WTC11 (cell line): ENCODE measurements at regions not wholly inside any gene's neighbourhood (a gene's known extent, or its start where the extent isn't known, plus 50 kb on each side); places are given as distances from the start of the nearest gene placed in this dataset.
A peak's percentile ranks its signal among the peaks of the same experiment; 100 is the strongest.

Experiments
- ATAC-seq: fragments of 200-7000 bp; cut with Tn5 transposase; 2 replicates; pipeline ENCODE4 v1.10.0; 2021; ENCODE audit warnings: mild to moderate bottlenecking, moderate library complexity
- CTCF ChIA-PET: fragments of 300-600 bp; sonication (Branson Sonifier 250); formaldehyde crosslinking; loops from one replicate; lab custom pipeline; 2021; ENCODE audit warnings: antibody characterized with exemption; lab: Charles Lee
- POLR2A ChIA-PET: fragments of 350-600 bp; sonication (Branson Sonifier 250); formaldehyde crosslinking; loops from one replicate; lab custom pipeline; 2021; ENCODE audit warnings: antibody characterized with exemption; lab: Charles Lee
- DNase-seq: peaks from one replicate; pipeline ENCODE4 v3.0.0; 2021; ENCODE audit warnings: low spot score
- H3K27ac Mint-ChIP-seq: 2 replicates; pipeline ENCODE4 v1.8.0; 2021; ENCODE audit warnings: mixed read lengths
- H3K27me3 Mint-ChIP-seq: 2 replicates; pipeline ENCODE4 v1.8.0; 2021; ENCODE audit warnings: low read depth, mild to moderate bottlenecking, moderate library complexity, mixed read lengths
- H3K36me3 Mint-ChIP-seq: 2 replicates; pipeline ENCODE4 v1.8.0; 2021; ENCODE audit warnings: mixed read lengths
- H3K4me1 Mint-ChIP-seq: 2 replicates; pipeline ENCODE4 v1.8.0; 2022; ENCODE audit warnings: mixed read lengths
- H3K4me3 Mint-ChIP-seq: 2 replicates; pipeline ENCODE4 v1.8.0; 2021; ENCODE audit warnings: mild to moderate bottlenecking, moderate library complexity, mixed read lengths
- H3K9me3 Mint-ChIP-seq: 2 replicates; pipeline ENCODE4 v1.8.0; 2021; ENCODE audit warnings: mixed read lengths
- CREM ChIP-seq: sonication (generic); formaldehyde crosslinking; IDR thresholded peaks from 2 replicates; pipeline ENCODE4 v1.8.1; 2022; ENCODE audit warnings: mild to moderate bottlenecking, missing genetic modification reagents, moderate library complexity
- CTCF ChIP-seq: fragments of 200-600 bp; IDR thresholded peaks from 2 replicates; pipeline ENCODE4 v1.8.0; 2022; ENCODE audit warnings: antibody characterized with exemption
- ESRRA ChIP-seq: sonication (generic); formaldehyde crosslinking; IDR thresholded peaks from 2 replicates; pipeline ENCODE4 v1.8.1; 2022; ENCODE audit warnings: mild to moderate bottlenecking, missing genetic modification reagents, borderline replicate concordance
- ETV6 ChIP-seq: sonication (generic); formaldehyde crosslinking; IDR thresholded peaks from 2 replicates; pipeline ENCODE4 v1.8.1; 2022; ENCODE audit warnings: mild to moderate bottlenecking, missing genetic modification reagents
- FOXK1 ChIP-seq: sonication (generic); formaldehyde crosslinking; IDR thresholded peaks from 2 replicates; pipeline ENCODE4 v1.8.0; 2022; ENCODE audit warnings: mild to moderate bottlenecking, moderate library complexity, missing genetic modification reagents
- KAT7 ChIP-seq: sonication (generic); formaldehyde crosslinking; IDR thresholded peaks from 2 replicates; pipeline ENCODE4 v1.8.1; 2023; ENCODE audit warnings: missing genetic modification reagents, mild to moderate bottlenecking, borderline replicate concordance
- MAX ChIP-seq: sonication (generic); formaldehyde crosslinking; IDR thresholded peaks from 2 replicates; pipeline ENCODE4 v1.8.0; 2022; ENCODE audit warnings: mild to moderate bottlenecking, missing genetic modification reagents
- NFE2L1 ChIP-seq: sonication (generic); formaldehyde crosslinking; IDR thresholded peaks from 2 replicates; pipeline ENCODE4 v1.8.1; 2023; ENCODE audit warnings: missing genetic modification reagents
- SMAD3 ChIP-seq: sonication (generic); formaldehyde crosslinking; IDR thresholded peaks from 2 replicates; pipeline ENCODE4 v1.8.0; 2022; ENCODE audit warnings: missing genetic modification reagents, mild to moderate bottlenecking, borderline replicate concordance
- TEAD1 ChIP-seq: sonication (generic); formaldehyde crosslinking; IDR thresholded peaks from 2 replicates; pipeline ENCODE4 v1.8.0; 2022; ENCODE audit warnings: mild to moderate bottlenecking, missing genetic modification reagents
- TEAD4 ChIP-seq: sonication (generic); formaldehyde crosslinking; IDR thresholded peaks from 2 replicates; pipeline ENCODE4 v1.8.0; 2022; ENCODE audit warnings: mild to moderate bottlenecking, missing genetic modification reagents
- TP53 ChIP-seq: sonication (generic); formaldehyde crosslinking; IDR thresholded peaks from 2 replicates; pipeline ENCODE4 v1.8.1; 2023; ENCODE audit warnings: mild to moderate bottlenecking, missing genetic modification reagents
- ZMAT4 ChIP-seq: fragments of 250-450 bp; sonication (Bioruptor Pico); IDR thresholded peaks from 2 replicates; pipeline ENCODE4 v1.9.0; 2021; ENCODE audit warnings: mild to moderate bottlenecking
- ZNF138 ChIP-seq: sonication (generic); formaldehyde crosslinking; conservative IDR thresholded peaks from 2 replicates; pipeline ENCODE4 v1.8.1; 2022; ENCODE audit warnings: mild to moderate bottlenecking, moderate library complexity, missing genetic modification reagents
- TF ChIP-seq, protein P1 (sequence below): sonication (generic); formaldehyde crosslinking; IDR thresholded peaks from 2 replicates; pipeline ENCODE4 v1.8.0; 2023; ENCODE audit warnings: mild to moderate bottlenecking, missing genetic modification reagents
- TF ChIP-seq, protein P2 (sequence below): sonication (generic); formaldehyde crosslinking; IDR thresholded peaks from 2 replicates; pipeline ENCODE4 v1.8.0; 2022; ENCODE audit warnings: mild to moderate bottlenecking, missing genetic modification reagents
- TF ChIP-seq, protein P3 (sequence below): sonication (generic); formaldehyde crosslinking; IDR thresholded peaks from 2 replicates; pipeline ENCODE4 v1.8.0; 2022; ENCODE audit warnings: mild to moderate bottlenecking, missing genetic modification reagents
- TF ChIP-seq, protein P4 (sequence below): sonication (generic); formaldehyde crosslinking; IDR thresholded peaks from 2 replicates; pipeline ENCODE4 v1.8.1; 2023; ENCODE audit warnings: mild to moderate bottlenecking, moderate library complexity, missing genetic modification reagents
- TF ChIP-seq, protein P5 (sequence below): sonication (generic); formaldehyde crosslinking; IDR thresholded peaks from 2 replicates; pipeline ENCODE4 v1.8.1; 2023; ENCODE audit warnings: mild to moderate bottlenecking, missing genetic modification reagents, moderate library complexity
- TF ChIP-seq, protein P6 (sequence below): sonication (generic); formaldehyde crosslinking; conservative IDR thresholded peaks from 2 replicates; pipeline ENCODE4 v1.8.1; 2023; ENCODE audit warnings: mild to moderate bottlenecking, low read depth, missing genetic modification reagents, moderate library complexity

- Mint-ChIP-seq H3K9me3 (peaks cover 3% of the 10 kb centered on the region; the same call in 1 of the 2 replicates), H3K27me3 (peaks cover 79% of the 10 kb centered on the region), H3K27ac (no peak overlapping the region), H3K36me3 (no peaks in the 10 kb centered on the region), H3K4me3 (peak overlapping the region; percentile 65), H3K4me1 (peaks cover 29% of the 10 kb centered on the region)
- POLR2A ChIA-PET, result no interaction called here
- CTCF ChIA-PET, result interaction anchor here (0.7 to 6.2 kb wide), 14 partner anchors 15 to 636 kb away, joined by 3 to 91 read pairs (median 3); no protein-coding TSS in a partner anchor
- DNase-seq (peak; percentile 94), ATAC-seq (peak; percentile 87)
- TF ChIP-seq SMAD3 (CRISPR knock-in tag) (peak; percentile 87; the same call in 1 of the 2 replicates), TEAD1 (CRISPR knock-in tag) (peak; percentile 82; the same call in 1 of the 2 replicates), NFE2L1 (CRISPR knock-in tag) (peak; percentile 34; the same call in 1 of the 2 replicates), TP53 (CRISPR knock-in tag) (peak; percentile 80; the same call in 1 of the 2 replicates), ETV6 (CRISPR knock-in tag) (peak; percentile 56; the same call in 1 of the 2 replicates), FOXK1 (CRISPR knock-in tag) (peak; percentile 63; the same call in 1 of the 2 replicates), ESRRA (CRISPR knock-in tag) (peak; percentile 53; the same call in 1 of the 2 replicates), TEAD4 (CRISPR knock-in tag) (peak; percentile 68), CREM (CRISPR knock-in tag) (no peak), CTCF (peak; percentile 91), ZNF138 (CRISPR knock-in tag) (peak; percentile 64; the same call in 1 of the 2 replicates), ZMAT4 (CRISPR knock-in tag) (no peak), KAT7 (0 out of 2 replicates have a peak, but pooled peaks have one; percentile 83), MAX (CRISPR knock-in tag) (peak; percentile 98)
- TF ChIP-seq, protein P1, sequence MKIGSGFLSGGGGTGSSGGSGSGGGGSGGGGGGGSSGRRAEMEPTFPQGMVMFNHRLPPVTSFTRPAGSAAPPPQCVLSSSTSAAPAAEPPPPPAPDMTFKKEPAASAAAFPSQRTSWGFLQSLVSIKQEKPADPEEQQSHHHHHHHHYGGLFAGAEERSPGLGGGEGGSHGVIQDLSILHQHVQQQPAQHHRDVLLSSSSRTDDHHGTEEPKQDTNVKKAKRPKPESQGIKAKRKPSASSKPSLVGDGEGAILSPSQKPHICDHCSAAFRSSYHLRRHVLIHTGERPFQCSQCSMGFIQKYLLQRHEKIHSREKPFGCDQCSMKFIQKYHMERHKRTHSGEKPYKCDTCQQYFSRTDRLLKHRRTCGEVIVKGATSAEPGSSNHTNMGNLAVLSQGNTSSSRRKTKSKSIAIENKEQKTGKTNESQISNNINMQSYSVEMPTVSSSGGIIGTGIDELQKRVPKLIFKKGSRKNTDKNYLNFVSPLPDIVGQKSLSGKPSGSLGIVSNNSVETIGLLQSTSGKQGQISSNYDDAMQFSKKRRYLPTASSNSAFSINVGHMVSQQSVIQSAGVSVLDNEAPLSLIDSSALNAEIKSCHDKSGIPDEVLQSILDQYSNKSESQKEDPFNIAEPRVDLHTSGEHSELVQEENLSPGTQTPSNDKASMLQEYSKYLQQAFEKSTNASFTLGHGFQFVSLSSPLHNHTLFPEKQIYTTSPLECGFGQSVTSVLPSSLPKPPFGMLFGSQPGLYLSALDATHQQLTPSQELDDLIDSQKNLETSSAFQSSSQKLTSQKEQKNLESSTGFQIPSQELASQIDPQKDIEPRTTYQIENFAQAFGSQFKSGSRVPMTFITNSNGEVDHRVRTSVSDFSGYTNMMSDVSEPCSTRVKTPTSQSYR (CRISPR knock-in tag), result peak; percentile 18; the same call in 1 of the 2 replicates
- TF ChIP-seq, protein P2, sequence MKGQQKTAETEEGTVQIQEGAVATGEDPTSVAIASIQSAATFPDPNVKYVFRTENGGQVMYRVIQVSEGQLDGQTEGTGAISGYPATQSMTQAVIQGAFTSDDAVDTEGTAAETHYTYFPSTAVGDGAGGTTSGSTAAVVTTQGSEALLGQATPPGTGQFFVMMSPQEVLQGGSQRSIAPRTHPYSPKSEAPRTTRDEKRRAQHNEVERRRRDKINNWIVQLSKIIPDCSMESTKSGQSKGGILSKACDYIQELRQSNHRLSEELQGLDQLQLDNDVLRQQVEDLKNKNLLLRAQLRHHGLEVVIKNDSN (CRISPR knock-in tag), result peak; percentile 16; the same call in 1 of the 2 replicates
- TF ChIP-seq, protein P3, sequence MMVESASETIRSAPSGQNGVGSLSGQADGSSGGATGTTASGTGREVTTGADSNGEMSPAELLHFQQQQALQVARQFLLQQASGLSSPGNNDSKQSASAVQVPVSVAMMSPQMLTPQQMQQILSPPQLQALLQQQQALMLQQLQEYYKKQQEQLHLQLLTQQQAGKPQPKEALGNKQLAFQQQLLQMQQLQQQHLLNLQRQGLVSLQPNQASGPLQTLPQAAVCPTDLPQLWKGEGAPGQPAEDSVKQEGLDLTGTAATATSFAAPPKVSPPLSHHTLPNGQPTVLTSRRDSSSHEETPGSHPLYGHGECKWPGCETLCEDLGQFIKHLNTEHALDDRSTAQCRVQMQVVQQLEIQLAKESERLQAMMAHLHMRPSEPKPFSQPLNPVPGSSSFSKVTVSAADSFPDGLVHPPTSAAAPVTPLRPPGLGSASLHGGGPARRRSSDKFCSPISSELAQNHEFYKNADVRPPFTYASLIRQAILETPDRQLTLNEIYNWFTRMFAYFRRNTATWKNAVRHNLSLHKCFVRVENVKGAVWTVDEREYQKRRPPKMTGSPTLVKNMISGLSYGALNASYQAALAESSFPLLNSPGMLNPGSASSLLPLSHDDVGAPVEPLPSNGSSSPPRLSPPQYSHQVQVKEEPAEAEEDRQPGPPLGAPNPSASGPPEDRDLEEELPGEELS (CRISPR knock-in tag), result peak; percentile 70; the same call in 1 of the 2 replicates
- TF ChIP-seq, protein P4, sequence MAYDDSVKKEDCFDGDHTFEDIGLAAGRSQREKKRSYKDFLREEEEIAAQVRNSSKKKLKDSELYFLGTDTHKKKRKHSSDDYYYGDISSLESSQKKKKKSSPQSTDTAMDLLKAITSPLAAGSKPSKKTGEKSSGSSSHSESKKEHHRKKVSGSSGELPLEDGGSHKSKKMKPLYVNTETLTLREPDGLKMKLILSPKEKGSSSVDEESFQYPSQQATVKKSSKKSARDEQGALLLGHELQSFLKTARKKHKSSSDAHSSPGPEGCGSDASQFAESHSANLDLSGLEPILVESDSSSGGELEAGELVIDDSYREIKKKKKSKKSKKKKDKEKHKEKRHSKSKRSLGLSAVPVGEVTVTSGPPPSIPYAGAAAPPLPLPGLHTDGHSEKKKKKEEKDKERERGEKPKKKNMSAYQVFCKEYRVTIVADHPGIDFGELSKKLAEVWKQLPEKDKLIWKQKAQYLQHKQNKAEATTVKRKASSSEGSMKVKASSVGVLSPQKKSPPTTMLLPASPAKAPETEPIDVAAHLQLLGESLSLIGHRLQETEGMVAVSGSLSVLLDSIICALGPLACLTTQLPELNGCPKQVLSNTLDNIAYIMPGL (CRISPR knock-in tag), result 0 out of 2 replicates have a peak, but pooled peaks have one; percentile 15
- TF ChIP-seq, protein P5, sequence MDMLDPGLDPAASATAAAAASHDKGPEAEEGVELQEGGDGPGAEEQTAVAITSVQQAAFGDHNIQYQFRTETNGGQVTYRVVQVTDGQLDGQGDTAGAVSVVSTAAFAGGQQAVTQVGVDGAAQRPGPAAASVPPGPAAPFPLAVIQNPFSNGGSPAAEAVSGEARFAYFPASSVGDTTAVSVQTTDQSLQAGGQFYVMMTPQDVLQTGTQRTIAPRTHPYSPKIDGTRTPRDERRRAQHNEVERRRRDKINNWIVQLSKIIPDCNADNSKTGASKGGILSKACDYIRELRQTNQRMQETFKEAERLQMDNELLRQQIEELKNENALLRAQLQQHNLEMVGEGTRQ (CRISPR knock-in tag), result no peak
- TF ChIP-seq, protein P6, sequence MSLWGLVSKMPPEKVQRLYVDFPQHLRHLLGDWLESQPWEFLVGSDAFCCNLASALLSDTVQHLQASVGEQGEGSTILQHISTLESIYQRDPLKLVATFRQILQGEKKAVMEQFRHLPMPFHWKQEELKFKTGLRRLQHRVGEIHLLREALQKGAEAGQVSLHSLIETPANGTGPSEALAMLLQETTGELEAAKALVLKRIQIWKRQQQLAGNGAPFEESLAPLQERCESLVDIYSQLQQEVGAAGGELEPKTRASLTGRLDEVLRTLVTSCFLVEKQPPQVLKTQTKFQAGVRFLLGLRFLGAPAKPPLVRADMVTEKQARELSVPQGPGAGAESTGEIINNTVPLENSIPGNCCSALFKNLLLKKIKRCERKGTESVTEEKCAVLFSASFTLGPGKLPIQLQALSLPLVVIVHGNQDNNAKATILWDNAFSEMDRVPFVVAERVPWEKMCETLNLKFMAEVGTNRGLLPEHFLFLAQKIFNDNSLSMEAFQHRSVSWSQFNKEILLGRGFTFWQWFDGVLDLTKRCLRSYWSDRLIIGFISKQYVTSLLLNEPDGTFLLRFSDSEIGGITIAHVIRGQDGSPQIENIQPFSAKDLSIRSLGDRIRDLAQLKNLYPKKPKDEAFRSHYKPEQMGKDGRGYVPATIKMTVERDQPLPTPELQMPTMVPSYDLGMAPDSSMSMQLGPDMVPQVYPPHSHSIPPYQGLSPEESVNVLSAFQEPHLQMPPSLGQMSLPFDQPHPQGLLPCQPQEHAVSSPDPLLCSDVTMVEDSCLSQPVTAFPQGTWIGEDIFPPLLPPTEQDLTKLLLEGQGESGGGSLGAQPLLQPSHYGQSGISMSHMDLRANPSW (CRISPR knock-in tag), result no peak
Observed at GRCh38 chr5:154610321-154611154, 132.5 kb upstream of the HAND1 start.
